PFSK-1 (cell line): ENCODE measurements at regions not wholly inside any gene's neighbourhood (a gene's known extent, or its start where the extent isn't known, plus 50 kb on each side); places are given as distances from the start of the nearest gene placed in this dataset.

Source experiments
- FOXP2 ChIP-seq: optimal IDR thresholded peaks from 2 replicates; pipeline ENCODE3; 2011; ENCODE audit warnings: borderline replicate concordance, control low read depth, inconsistent platforms; ENCODE audit not compliant: insufficient read depth; ENCODE audit errors: extremely low read length, extremely low read depth
- POLR2AphosphoS5 ChIP-seq: IDR thresholded peaks from 2 replicates; pipeline ENCODE4 v1.6.1; 2012; ENCODE audit warnings: low read depth, mild to moderate bottlenecking, control low read depth, low read length, moderate library complexity
- REST ChIP-seq, 2 experiments: IDR thresholded peaks; 2 replicates each; pipeline versions ENCODE4 v1.6.1 to v1.8.0; 2011 to 2012; ENCODE audit warnings: low read depth in 2 of 2, low read length in 2 of 2, control low read depth in 1 of 2, inconsistent platforms in 1 of 2, mild to moderate bottlenecking in 1 of 2, moderate library complexity in 1 of 2; ENCODE audit not compliant: insufficient read depth in 1 of 2
- SIN3A ChIP-seq: IDR thresholded peaks from 2 replicates; pipeline ENCODE4 v1.6.1; 2012; ENCODE audit warnings: mild to moderate bottlenecking, low read length, moderate library complexity, borderline replicate concordance; ENCODE audit not compliant: insufficient read depth
- TAF1 ChIP-seq: IDR thresholded peaks from 2 replicates; pipeline ENCODE4 v1.6.1; 2012; ENCODE audit warnings: low read length, control low read depth, borderline replicate concordance; ENCODE audit not compliant: insufficient read depth

- no peak for TF ChIP-seq SIN3A
- no peak for TF ChIP-seq TAF1
- no peak for TF ChIP-seq REST (IDR thresholded peaks at IDR 0.05; ENCODE audit: insufficient read depth in 1 of 2, low read depth in 2 of 2, low read length in 2 of 2)
- no peak for TF ChIP-seq FOXP2
- TF ChIP-seq POLR2AphosphoS5, result no peak
Observed at GRCh38 chr6:77979204-77979603, 326.4 kb downstream of the MEI4 start.

GRCh38 chr6:77986380-77987034 is 333.7 kb downstream of the MEI4 start:
- TF ChIP-seq SIN3A (no peak), TAF1 (no peak), REST (IDR thresholded peaks at IDR 0.05; ENCODE audit: insufficient read depth in 1 of 2, low read depth in 2 of 2, low read length in 2 of 2) (no peak), FOXP2 (no peak)

GRCh38 chr6:77987035-77987384 is 334.2 kb downstream of the MEI4 start:
- TF ChIP-seq POLR2AphosphoS5 (no peak), FOXP2 (no peak), REST (IDR thresholded peaks at IDR 0.05; ENCODE audit: insufficient read depth in 1 of 2, low read depth in 2 of 2, low read length in 2 of 2) (no peak)

GRCh38 chr6:78010130-78010529 is 357.3 kb downstream of the MEI4 start:
- TF ChIP-seq POLR2AphosphoS5 (no peak), REST (IDR thresholded peaks at IDR 0.05; ENCODE audit: insufficient read depth in 1 of 2, low read depth in 2 of 2, low read length in 2 of 2) (peak in 1 of 2 experiments; percentile 81; a peak in 1 of 4 replicates), SIN3A (no peak), FOXP2 (no peak), TAF1 (no peak)

- TF ChIP-seq FOXP2, result no peak
- TF ChIP-seq SIN3A, result no peak
- TF ChIP-seq POLR2AphosphoS5, result no peak
- no peak for TF ChIP-seq TAF1
- no peak for TF ChIP-seq REST (IDR thresholded peaks at IDR 0.05; ENCODE audit: insufficient read depth in 1 of 2, low read depth in 2 of 2, low read length in 2 of 2)
Observed at GRCh38 chr6:78020586-78020985, 367.7 kb downstream of the MEI4 start.
